Vagina (tissue), 2 donors: ENCODE measurements at regions not wholly inside any gene's neighbourhood (a gene's known extent, or its start where the extent isn't known, plus 50 kb on each side); places are given as distances from the start of the nearest gene placed in this dataset.

Experiments used
- DNase-seq, 2 donors: peaks; one replicate each; pipeline ENCODE4 v3.0.0-alpha.2; 2017; ENCODE audit errors: extremely low spot score in 2 of 2
- H3K27ac ChIP-seq: fragments of 200-600 bp; sonication (generic); one replicate; pipeline ENCODE4 v1.5.1; 2019
- H3K27me3 ChIP-seq: fragments of 200-600 bp; sonication (generic); one replicate; pipeline ENCODE4 v1.5.1; 2019
- H3K36me3 ChIP-seq, 2 donors: fragments of 200-600 bp; sonication (generic); one replicate each; pipeline ENCODE4 v1.5.1; 2017 to 2019
- H3K4me1 ChIP-seq: fragments of 200-600 bp; sonication (generic); one replicate; pipeline ENCODE4 v1.5.1; 2019
- H3K4me3 ChIP-seq, 2 donors: fragments of 200-600 bp; sonication (generic); 1 replicate in 1 of 2; 2 replicates in 1 of 2; pipeline ENCODE4 v1.5.1; 2016 to 2019
- H3K9me3 ChIP-seq: fragments of 200-600 bp; sonication (generic); one replicate; pipeline ENCODE4 v1.5.1; 2019
- POLR2A ChIP-seq, 2 donors: fragments of 450-650 bp; IDR thresholded peaks; one replicate each; pipeline ENCODE4 v1.6.1; 2017; ENCODE audit warnings: antibody characterized with exemption in 2 of 2, mild to moderate bottlenecking in 2 of 2, moderate library complexity in 2 of 2
- POLR2AphosphoS5 ChIP-seq, 2 donors: sonication (generic); formaldehyde crosslinking; IDR thresholded peaks; one replicate each; pipeline ENCODE4 v1.9.0; 2017; ENCODE audit warnings: antibody characterized with exemption in 2 of 2, mild to moderate bottlenecking in 2 of 2, low read depth in 1 of 2; ENCODE audit not compliant: insufficient read depth in 1 of 2
- intact Hi-C: fragments of 100-400 bp; cut with DNase I; formaldehyde crosslinking; loops from one replicate; pipeline ENCODE4 v1.15.1; 2023
- TF ChIP-seq, protein P1 (sequence below), 3 experiments: fragments of 450-650 bp in 2 of 3; fragments of 200-600 bp in 1 of 3; sonication (generic) in 1 of 3; IDR thresholded peaks; one replicate each; pipeline ENCODE4 v1.5.1; 2017 to 2019; ENCODE audit warnings: antibody characterized with exemption in 3 of 3, mild to moderate bottlenecking in 2 of 3, moderate library complexity in 2 of 3

DNA sequence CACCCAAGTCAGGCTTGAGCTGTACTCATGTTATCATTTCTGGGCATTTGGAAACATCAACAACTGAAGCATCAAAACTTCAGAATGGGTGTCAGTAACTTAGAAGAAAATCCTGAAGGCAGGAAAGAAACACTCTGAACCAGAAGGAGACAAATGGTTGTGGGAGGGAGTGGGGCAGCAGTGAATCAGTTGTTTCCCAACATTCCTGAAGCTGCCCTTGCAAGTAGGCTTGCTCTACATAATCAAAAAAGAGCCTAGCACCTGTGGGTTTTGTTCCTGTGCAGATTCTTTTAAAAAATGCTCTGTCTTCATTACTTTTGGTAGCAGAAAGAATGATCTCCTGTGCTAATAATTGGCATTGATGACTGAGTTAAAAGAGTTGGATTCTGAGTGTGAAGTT is 424.2 kb upstream of the GRIA1 start:
- DNase-seq, result no peak
- Histone ChIP-seq H3K27me3 (no peaks in the 10 kb centered on the region), H3K4me3 (no peak overlapping the region), H3K4me1 (no peaks in the 10 kb centered on the region), H3K27ac (no peak overlapping the region), H3K36me3 (no peaks in the 10 kb centered on the region), H3K9me3 (no peaks in the 10 kb centered on the region)
- TF ChIP-seq POLR2AphosphoS5 (IDR thresholded peaks at IDR 0.05; ENCODE audit: insufficient read depth in 1 of 2, low read depth in 1 of 2), result no peak
- no peak for TF ChIP-seq POLR2A (IDR thresholded peaks at IDR 0.05)
- TF ChIP-seq, protein P1, sequence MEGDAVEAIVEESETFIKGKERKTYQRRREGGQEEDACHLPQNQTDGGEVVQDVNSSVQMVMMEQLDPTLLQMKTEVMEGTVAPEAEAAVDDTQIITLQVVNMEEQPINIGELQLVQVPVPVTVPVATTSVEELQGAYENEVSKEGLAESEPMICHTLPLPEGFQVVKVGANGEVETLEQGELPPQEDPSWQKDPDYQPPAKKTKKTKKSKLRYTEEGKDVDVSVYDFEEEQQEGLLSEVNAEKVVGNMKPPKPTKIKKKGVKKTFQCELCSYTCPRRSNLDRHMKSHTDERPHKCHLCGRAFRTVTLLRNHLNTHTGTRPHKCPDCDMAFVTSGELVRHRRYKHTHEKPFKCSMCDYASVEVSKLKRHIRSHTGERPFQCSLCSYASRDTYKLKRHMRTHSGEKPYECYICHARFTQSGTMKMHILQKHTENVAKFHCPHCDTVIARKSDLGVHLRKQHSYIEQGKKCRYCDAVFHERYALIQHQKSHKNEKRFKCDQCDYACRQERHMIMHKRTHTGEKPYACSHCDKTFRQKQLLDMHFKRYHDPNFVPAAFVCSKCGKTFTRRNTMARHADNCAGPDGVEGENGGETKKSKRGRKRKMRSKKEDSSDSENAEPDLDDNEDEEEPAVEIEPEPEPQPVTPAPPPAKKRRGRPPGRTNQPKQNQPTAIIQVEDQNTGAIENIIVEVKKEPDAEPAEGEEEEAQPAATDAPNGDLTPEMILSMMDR (IDR thresholded peaks at IDR 0.05), result no peak
- intact Hi-C loops, result no loop called here

DNA sequence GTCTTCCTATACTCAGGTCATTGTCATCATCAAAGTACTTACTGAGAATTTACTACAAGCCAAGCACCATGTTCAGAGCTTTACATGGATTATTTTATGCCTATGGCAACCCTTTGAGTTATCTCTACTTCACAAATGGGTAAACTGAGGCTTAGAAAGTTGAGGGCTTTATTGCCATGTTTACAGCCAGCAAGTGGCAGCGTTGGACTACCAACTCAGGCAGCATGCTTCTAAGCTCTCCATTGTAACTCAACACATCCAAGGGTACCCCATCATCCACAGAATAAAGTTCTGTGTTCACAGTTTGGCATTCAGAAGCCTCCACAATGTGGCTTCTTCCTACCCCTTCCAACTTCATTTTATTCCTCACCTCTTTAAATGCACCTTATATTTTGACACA is 422.6 kb upstream of the GRIA1 start:
- Histone ChIP-seq H3K36me3 (no peaks in the 10 kb centered on the region), H3K27ac (no peak overlapping the region), H3K4me3 (no peak overlapping the region), H3K27me3 (no peaks in the 10 kb centered on the region), H3K9me3 (no peaks in the 10 kb centered on the region), H3K4me1 (no peaks in the 10 kb centered on the region)
- TF ChIP-seq POLR2A (IDR thresholded peaks at IDR 0.05) (no peak), POLR2AphosphoS5 (IDR thresholded peaks at IDR 0.05; ENCODE audit: insufficient read depth in 1 of 2, low read depth in 1 of 2) (no peak)
- TF ChIP-seq, protein P1 (IDR thresholded peaks at IDR 0.05), result no peak
- DNase-seq, result no peak
- intact Hi-C loops, result no loop called here

DNA sequence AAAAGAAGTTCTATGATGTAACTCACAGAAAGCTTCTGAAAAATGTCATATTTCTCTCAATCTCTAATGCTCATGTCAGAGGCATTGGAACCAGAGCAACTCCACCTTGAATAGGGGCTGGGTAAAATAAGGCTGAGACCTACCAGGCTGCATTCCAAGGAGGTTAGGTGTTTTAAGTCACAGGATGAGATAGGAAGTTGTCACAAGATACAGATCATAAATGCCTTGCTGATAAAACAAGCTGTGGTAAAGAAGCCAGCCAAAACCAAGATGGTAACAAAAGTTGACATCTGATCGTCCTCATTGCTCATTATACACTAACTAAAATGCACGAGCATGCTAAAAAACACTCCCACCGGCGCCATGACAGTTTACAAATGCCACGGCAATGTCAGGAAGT is 411.1 kb upstream of the GRIA1 start:
- no peaks in the 10 kb centered on the region for H3K9me3 ChIP-seq
- no peaks in the 10 kb centered on the region for H3K36me3 ChIP-seq
- no peaks in the 10 kb centered on the region for H3K27me3 ChIP-seq
- H3K4me3 ChIP-seq, result no peak overlapping the region
- no peak overlapping the region for H3K27ac ChIP-seq
- no peak for DNase-seq
- intact Hi-C loops, result no loop called here
- TF ChIP-seq, protein P1 (IDR thresholded peaks at IDR 0.05), result no peak
- TF ChIP-seq POLR2AphosphoS5 (IDR thresholded peaks at IDR 0.05; ENCODE audit: insufficient read depth in 1 of 2, low read depth in 1 of 2), result no peak
- TF ChIP-seq POLR2A (IDR thresholded peaks at IDR 0.05), result no peak
- no peaks in the 10 kb centered on the region for H3K4me1 ChIP-seq

DNA sequence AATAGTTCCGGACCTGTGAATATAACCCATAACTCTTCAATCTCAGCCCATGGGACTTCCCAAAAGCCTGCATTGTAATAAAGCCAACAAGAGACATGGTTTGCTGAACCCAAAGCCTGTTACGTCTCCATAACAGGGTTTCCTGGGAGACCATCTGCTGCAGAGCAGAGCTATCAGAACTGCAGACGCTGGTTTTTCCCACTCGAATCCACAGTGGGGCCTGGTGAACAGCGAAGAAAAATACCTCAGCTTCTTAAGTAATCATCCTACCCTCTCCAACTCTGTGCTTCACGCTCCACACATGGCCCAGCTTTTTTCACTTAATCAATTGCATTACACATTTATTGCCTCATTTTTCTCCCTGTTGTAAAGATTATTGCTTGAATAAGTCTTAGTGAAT is 409.5 kb upstream of the GRIA1 start:
- H3K9me3 ChIP-seq, result no peaks in the 10 kb centered on the region
- H3K4me3 ChIP-seq, result no peak overlapping the region
- H3K4me1 ChIP-seq, result no peaks in the 10 kb centered on the region
- TF ChIP-seq POLR2AphosphoS5 (IDR thresholded peaks at IDR 0.05; ENCODE audit: insufficient read depth in 1 of 2, low read depth in 1 of 2) (no peak), POLR2A (IDR thresholded peaks at IDR 0.05) (no peak)
- TF ChIP-seq, protein P1 (IDR thresholded peaks at IDR 0.05), result no peak
- intact Hi-C loops, result no loop called here
- no peaks in the 10 kb centered on the region for H3K27me3 ChIP-seq
- no peaks in the 10 kb centered on the region for H3K36me3 ChIP-seq
- no peak overlapping the region for H3K27ac ChIP-seq
- no peak for DNase-seq

DNA sequence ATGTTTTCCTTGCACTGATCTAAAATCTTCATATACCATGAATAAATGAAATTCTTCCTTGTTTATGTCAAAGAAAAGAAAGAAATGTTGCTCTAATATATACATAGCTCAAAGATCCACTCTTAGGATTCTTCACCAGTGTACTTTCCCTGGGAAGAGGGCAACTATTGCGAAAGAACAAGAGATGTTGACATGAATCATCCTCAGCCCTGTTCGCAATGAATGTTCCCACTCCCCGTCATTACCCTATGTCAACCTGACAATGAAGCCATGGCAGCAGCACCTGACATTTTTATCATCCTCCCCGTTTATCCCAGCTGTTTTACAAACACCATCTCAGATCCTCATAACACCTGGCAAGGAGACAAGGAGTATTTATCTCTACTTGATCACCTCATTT is 409.1 kb upstream of the GRIA1 start:
- no peak for TF ChIP-seq POLR2AphosphoS5 (IDR thresholded peaks at IDR 0.05; ENCODE audit: insufficient read depth in 1 of 2, low read depth in 1 of 2)
- TF ChIP-seq, protein P1 (IDR thresholded peaks at IDR 0.05), result no peak
- no peak for TF ChIP-seq POLR2A (IDR thresholded peaks at IDR 0.05)
- H3K27me3 ChIP-seq, result no peaks in the 10 kb centered on the region
- H3K4me1 ChIP-seq, result no peaks in the 10 kb centered on the region
- no peak overlapping the region for H3K27ac ChIP-seq
- H3K36me3 ChIP-seq, result no peaks in the 10 kb centered on the region
- no peak for DNase-seq
- intact Hi-C loops, result no loop called here
- no peaks in the 10 kb centered on the region for H3K9me3 ChIP-seq
- no peak overlapping the region for H3K4me3 ChIP-seq
